Epithelial cell of esophagus (primary cell): ENCODE measurements at regions not wholly inside any gene's neighbourhood (a gene's known extent, or its start where the extent isn't known, plus 50 kb on each side); places are given as distances from the start of the nearest gene placed in this dataset.

Experiments used
- DNase-seq: peaks from one replicate; pipeline ENCODE4 v3.0.0; 2010; ENCODE audit warnings: low read depth
- H3K4me3 ChIP-seq: 2 replicates; pipeline ENCODE4 v1.5.1; 2011; ENCODE audit warnings: mild to moderate bottlenecking, low read length, control low read depth
- CTCF ChIP-seq: IDR thresholded peaks from 2 replicates; pipeline ENCODE4 v1.5.1; 2011; ENCODE audit warnings: low read depth, mild to moderate bottlenecking, low read length, control low read depth, inconsistent platforms; ENCODE audit not compliant: insufficient read depth; ENCODE audit errors: missing control alignments

- TF ChIP-seq CTCF = no peak
- no peak overlapping the region for H3K4me3 ChIP-seq
- peak; percentile 24 for DNase-seq
Observed at GRCh38 chr5:82861701-82862100, 215.5 kb downstream of the TMEM167A start.

DNA sequence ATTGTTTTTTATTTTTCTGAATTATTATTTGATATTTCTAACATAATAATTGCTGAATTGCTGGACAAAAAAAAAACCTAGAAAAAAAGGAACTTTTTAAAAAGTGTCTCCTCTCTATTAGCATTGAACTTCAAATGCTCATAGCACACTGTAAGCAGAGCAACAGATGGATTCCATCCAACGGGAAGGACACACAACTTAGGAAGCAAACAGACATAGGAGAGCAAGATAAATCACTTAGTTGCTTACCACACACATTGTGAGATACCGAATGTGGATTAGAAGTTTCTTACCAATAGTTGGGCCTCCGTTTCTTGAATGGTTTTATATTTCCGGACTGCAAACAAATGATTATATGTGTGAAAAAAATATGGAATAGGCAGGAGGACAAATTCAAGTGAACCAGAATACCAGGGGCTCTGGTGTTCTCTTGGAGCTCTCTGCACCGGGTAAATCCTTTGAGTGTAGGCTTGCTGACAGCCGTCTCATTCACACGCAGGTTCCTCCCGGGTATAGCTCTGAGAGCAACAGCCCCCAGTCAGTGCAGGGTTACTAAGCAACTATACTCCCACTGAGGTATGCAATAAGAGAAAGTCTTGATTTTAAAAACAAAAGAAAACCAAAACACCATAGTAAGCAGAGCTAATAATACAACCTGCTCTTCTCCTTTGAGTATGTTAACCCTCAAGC lies 217.6 kb downstream of the TMEM167A start:
- no peak for TF ChIP-seq CTCF
- H3K4me3 ChIP-seq = no peak overlapping the region
- no peak for DNase-seq

- H3K4me3 ChIP-seq = no peak overlapping the region
- no peak for TF ChIP-seq CTCF
- no peak for DNase-seq
Observed at GRCh38 chr5:82858151-82859025, 218.8 kb downstream of the TMEM167A start.

- no peak overlapping the region for H3K4me3 ChIP-seq
- DNase-seq = no peak
- TF ChIP-seq CTCF = no peak
Observed at GRCh38 chr5:82855893-82856550, 221.2 kb downstream of the TMEM167A start.

DNA sequence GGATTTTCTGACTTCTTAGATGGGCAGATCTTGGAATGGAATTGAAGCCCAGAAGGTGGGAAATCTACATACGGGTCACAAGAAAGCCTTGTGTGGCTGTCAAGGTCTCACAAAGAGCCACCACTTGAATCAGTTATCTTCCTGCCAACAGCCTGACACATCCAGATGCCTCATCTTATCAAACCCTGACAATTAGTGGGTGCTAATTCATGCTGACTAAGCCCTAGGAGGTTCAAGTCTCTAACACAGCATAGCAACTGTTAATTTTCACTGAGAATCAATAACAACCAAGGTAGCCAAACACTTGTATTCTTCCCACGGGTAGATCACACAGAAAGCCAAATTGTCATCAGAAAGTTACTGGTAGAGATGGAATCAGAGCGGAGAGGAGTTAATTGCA lies 222.2 kb downstream of the TMEM167A start:
- TF ChIP-seq CTCF = no peak
- H3K4me3 ChIP-seq = no peak overlapping the region
- DNase-seq = no peak

DNA sequence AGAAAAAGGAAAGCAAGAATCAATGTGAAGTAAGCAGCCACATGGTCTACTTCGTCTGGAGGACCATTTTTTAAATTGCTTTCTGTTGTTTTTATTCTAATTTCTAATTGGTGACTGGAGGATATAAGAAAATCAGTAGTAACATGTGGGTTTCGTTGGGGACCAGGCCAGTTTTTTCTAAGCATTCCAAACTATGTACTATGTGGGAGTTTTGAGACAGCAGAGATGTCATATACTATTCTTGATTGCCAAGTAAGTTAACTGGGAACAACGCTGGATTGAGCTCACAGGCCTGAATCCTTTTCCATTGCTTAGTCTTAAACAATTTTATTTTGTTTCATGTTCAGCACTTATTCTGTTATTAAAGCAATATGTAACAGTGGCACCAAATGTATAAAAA lies 225.7 kb downstream of the TMEM167A start:
- no peak for DNase-seq
- H3K4me3 ChIP-seq = no peak overlapping the region
- no peak for TF ChIP-seq CTCF
